MG63 (cell line): ENCODE measurements at regions not wholly inside any gene's neighbourhood (a gene's known extent, or its start where the extent isn't known, plus 50 kb on each side); places are given as distances from the start of the nearest gene placed in this dataset.
"Not testable (repeated sequence)": the region's sequence is repeated elsewhere in the genome, so short reads cannot be mapped to it uniquely, and the experiment has no call there.

Experiments
- DNase-seq: peaks from one replicate; pipeline ENCODE4 v3.0.0-alpha.2; 2020
- H3K27me3 ChIP-seq: fragments of 250-450 bp; sonication (Bioruptor Pico); 2 replicates; pipeline ENCODE4 v1.5.1; 2020; ENCODE audit warnings: mild to moderate bottlenecking, moderate library complexity
- H3K36me3 ChIP-seq: fragments of 250-450 bp; sonication (Bioruptor Pico); 2 replicates; pipeline ENCODE4 v1.5.1; 2020; ENCODE audit warnings: mild to moderate bottlenecking, moderate library complexity
- H3K4me3 ChIP-seq: fragments of 250-450 bp; sonication (Bioruptor Pico); 2 replicates; pipeline ENCODE4 v1.5.1; 2020; ENCODE audit warnings: mild to moderate bottlenecking, moderate library complexity
- H3K9me3 ChIP-seq: fragments of 250-450 bp; sonication (Bioruptor Pico); 2 replicates; pipeline ENCODE4 v1.5.1; 2020; ENCODE audit warnings: mild to moderate bottlenecking, moderate library complexity

DNA sequence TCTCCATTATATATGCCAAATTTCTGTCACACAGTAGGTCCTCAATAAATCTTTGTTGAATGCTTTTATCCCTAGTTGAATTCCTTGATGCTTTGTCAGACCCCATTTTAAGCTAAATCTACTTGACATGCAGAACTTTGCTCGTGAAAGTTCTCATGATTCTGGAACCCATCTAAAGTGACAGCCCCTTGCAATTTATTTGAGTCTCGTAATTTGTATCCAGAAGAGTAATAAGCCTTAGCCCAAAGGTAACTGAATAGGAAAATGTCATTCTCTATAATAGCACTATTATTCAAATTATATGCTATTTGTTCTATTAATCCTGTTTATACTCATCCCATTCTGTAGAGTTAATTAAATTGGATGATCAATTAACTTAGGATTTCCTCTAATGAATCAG is 466.6 kb upstream of the OLFM3 start:
- no peak for DNase-seq
- no peaks in the 10 kb centered on the region for H3K9me3 ChIP-seq
- H3K4me3 ChIP-seq = no peak overlapping the region
- no peaks in the 10 kb centered on the region for H3K36me3 ChIP-seq
- H3K27me3 ChIP-seq = no peaks in the 10 kb centered on the region

DNA sequence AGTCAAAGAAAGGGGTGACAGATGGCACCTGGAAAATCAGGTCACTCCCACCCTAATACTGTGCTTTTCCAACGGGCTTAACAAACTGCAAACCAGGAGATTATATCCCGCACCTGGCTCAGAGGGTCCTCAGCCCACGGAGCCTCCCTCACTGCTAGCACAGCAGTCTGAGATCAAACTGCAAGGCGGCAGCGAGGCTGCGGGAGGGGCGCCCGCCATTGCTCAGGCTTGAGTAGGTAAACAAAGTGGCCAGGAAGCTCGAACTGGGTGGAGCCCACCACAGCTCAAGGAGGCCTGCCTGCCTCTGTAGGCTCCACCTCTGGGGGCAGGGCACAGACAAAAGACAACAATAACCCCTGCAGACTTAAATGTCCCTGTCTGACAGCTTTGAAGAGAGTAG is 445.6 kb upstream of the OLFM3 start:
- DNase-seq, H3K27me3 ChIP-seq, H3K9me3 ChIP-seq, H3K4me3 ChIP-seq, H3K36me3 ChIP-seq: not testable (repeated sequence)

DNA sequence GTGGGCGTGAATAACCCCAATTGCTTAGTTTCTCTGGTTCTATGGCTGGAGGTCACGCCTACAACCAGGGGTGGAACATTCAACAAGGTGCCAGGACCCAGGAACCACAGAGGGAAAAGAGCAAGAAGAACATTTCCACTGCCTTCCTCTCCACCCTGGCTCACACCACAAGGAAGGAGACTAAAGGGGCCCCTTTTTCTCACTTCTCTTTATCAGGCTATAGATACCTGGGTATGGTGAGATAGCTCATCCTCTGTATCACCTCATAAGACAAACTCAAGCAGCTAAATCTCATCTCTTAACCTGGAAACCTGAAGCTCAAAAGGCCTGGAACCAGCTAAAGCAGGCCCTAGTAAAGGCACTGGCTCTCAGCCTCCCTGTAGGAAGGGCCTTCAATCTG is 438.8 kb upstream of the OLFM3 start:
- no peak for DNase-seq
- H3K4me3 ChIP-seq = no peak overlapping the region
- no peaks in the 10 kb centered on the region for H3K36me3 ChIP-seq
- H3K9me3 ChIP-seq = no peaks in the 10 kb centered on the region
- no peaks in the 10 kb centered on the region for H3K27me3 ChIP-seq

DNA sequence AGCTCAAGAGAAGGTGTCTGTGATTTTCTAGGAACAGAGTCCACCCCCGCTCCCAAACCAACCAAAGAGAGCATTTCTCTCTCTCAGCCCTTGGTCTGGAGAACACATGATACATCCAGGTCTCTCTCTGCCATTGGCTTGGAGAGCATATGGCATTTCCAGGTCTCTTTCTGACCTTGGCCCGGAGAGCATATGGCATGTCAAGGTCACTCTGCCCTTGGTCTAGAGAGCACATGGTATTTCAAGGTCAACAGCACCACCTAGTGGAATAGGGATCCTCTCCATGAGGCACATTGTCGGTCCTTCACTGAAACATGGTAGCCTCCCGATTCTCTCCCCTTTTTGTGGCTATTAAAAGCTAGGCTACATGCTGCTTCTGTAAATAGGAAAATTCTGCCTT is 437.7 kb upstream of the OLFM3 start:
- no peak for DNase-seq
- Histone ChIP-seq H3K27me3 (no peaks in the 10 kb centered on the region), H3K9me3 (no peaks in the 10 kb centered on the region)

DNA sequence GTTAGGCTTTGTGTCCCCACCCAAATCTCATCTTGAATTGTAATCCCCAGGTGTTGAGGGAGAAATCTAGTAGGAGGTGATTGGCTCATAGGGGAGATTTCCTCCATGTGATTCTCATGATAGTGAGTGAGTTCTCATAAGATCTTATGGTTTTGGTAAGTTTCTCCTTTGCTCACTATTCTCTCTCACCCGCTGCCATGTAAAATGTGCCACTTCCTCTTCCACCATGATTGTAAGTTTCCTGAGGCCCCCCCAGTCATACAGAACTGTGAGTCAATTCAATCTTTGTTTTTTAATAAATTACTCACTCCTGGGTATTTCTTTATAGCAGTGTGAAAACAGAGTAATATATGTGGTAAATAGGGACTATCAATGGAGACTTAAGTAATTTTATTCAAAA is 434.5 kb upstream of the OLFM3 start:
- H3K9me3 ChIP-seq = no peaks in the 10 kb centered on the region
- H3K4me3 ChIP-seq = no peak overlapping the region

More for the DNA sequence above, 437.7 kb upstream of the OLFM3 start:
- Histone ChIP-seq H3K4me3 (no peak overlapping the region), H3K36me3 (no peaks in the 10 kb centered on the region)

DNA sequence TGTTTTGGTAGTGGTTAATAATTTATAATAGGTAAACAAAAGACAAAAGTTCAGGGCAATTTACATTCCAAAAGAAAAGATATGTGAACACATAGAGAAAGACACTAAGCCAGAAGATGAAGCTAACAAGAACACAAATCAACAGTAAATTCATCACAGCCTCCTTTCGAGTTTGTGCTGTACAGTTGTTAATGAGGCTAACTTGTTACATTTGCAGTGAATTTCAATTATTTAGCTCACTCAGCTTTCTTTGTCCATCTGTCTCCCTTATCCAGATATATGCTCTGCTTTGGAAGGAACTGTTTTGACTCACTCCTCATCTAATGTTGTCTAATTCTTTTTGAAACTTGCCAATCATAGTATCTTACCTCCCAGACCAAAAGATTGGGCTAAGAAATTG is 423.3 kb upstream of the OLFM3 start:
- DNase-seq = no peak
- Histone ChIP-seq H3K9me3 (no peaks in the 10 kb centered on the region), H3K4me3 (no peak overlapping the region), H3K27me3 (no peaks in the 10 kb centered on the region), H3K36me3 (no peaks in the 10 kb centered on the region)

More for the DNA sequence above, 434.5 kb upstream of the OLFM3 start:
- no peak for DNase-seq
- no peaks in the 10 kb centered on the region for H3K27me3 ChIP-seq
- H3K36me3 ChIP-seq = no peaks in the 10 kb centered on the region
